GM18507 (cell line): ENCODE measurements at regions not wholly inside any gene's neighbourhood (a gene's known extent, or its start where the extent isn't known, plus 50 kb on each side); places are given as distances from the start of the nearest gene placed in this dataset.

Experiments used
- DNase-seq: peaks from one replicate; pipeline ENCODE4 v3.0.0; 2011; ENCODE audit warnings: low read depth; ENCODE audit not compliant: insufficient read length; ENCODE audit errors: extremely low spot score
- FAIRE-seq: peaks from 2 replicates; lab custom pipeline; 2011; peaks lifted over from hg19 to GRCh38; lab: Jason Lieb, UNC

DNA sequence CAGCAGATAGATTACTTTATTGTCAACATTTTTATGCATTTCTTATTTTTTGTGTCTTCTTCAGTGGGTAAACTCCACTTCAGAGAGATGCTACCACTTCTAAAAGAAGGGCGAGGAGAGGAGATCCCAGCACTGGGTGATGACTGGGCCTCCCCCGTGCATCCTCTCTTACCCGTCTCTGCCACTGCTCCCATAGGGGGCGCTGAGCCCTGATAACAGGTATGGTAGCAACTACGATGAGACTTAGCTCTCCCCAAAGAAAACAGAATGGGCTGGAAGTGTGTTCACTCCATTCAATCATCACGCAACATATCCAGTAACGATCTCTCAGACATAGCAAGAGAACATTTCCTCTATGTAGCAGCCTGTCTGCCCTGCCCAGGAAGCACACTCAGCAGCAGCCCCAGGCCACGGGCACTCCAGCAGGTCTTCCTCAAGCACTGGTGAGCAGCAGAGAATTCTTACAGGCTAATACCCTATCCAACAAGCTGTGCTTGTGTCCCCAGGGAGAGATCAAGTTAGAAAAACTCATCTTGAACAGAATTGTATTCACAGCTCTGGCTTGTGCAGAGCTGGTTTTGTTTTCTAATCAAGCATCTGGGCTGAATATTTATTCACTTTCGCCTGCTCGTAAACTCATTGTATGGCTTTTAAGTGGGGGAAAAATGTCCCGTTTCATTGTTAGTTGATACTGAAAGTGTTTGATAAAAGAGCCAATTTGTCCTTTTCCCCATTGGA lies 533.1 kb upstream of the CDH4 start:
- FAIRE-seq, result no peak
- DNase-seq, result no peak

GRCh38 chr20:60725311-60725906 lies 526.7 kb upstream of the CDH4 start:
- no peak for FAIRE-seq
- no peak for DNase-seq

- DNase-seq, result no peak
- FAIRE-seq, result no peak
These were observed 524.6 kb upstream of the CDH4 start for GRCh38 chr20:60727425-60727824.

- DNase-seq (no peak), FAIRE-seq (no peak)
These were observed 523.4 kb upstream of the CDH4 start for GRCh38 chr20:60728705-60729104.

DNA sequence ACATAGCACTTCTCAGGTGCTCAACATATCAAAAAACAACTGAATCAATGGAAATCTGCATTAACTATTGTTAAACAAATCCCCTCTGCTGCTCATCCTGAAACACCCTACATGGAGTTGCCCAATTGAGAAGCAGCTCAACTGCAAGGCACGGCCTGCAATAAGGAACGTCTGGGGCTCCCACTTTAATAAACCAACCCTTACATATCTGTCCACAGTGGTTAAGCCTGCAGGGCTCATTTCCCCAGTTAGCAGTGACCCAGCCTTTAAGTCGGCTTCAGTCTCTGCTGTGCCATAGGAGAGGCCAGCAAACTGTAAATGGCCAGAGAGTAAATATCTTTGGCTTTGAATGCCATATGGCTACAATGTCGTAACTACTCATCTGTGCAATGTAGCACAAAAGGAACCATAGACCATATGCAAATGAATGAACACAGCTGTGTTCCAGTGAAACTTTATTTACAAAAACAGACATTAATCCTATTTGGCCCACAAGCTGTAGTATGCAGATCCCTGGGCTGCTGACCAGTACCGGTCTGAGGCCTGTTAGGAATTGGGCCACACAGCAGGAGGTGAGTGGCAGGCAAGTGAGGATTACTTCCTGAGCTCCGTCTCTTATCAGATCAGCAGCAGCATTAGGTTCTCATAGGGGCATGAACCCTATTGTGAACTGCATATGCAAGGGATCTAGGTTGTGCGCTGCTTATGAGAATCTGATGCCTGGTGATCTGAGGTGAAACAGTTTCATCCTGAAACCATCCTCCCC lies 522.7 kb upstream of the CDH4 start:
- FAIRE-seq (no peak), DNase-seq (no peak)

- FAIRE-seq (no peak), DNase-seq (no peak)
These were observed 519.7 kb upstream of the CDH4 start for GRCh38 chr20:60732322-60732721.

DNA sequence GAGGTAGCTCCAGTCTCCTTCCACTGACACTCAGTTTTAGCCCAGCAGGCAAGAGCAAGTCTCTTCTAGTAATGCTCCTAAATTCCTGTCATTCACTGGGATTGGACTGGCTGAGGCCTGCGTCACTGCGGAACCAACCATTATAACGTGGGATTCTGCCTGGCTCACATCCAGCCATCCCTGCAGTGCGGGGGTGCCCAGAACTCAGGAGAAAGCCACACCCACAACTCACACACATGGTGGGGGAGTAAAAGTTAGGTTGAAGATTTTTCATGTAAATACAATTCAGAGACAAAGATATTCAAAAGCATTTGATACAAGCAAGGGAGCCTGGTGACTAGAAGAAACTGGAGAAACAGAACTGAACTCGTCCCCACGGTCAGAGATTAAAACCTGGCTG lies 504.0 kb upstream of the CDH4 start:
- FAIRE-seq, result no peak
- DNase-seq, result no peak

DNA sequence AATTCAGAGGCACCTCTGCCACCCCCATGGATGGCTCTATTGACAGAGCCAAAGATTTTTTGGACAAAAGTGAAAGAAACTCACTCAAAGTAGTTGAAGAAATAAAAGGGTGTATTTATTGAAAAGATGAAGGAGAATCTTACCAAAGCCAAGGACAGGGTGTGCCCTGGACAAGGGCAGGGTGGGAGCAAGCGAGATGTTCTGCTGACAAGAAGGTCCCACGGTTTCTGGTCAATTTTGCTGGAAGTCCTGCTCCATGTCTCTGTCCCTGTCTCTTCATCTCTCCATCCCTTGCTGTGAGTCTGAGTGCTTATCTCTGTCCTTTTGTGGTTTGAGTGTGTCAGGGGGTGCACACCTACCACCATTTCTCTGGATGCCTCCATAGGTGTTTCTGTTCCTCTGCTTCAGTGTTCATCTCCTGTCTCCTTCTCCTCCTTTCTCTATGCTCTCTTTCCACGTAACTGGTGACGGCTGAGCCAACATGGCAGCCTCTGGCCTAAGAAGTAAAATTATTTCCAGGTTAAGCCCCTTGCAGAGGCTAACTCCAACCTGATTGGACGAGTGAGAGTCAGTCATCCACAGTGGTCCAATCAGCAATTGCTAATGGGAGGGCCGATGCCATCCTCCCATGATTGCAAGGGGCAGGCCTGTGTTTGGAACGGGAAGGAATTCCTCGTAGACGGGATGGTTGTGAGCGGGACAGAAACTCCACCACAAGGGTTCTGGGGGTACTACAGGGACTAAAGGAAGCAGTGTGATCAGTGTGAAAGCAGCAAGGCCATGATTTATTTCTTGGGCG lies 502.1 kb upstream of the CDH4 start:
- FAIRE-seq (no peak), DNase-seq (no peak)

DNA sequence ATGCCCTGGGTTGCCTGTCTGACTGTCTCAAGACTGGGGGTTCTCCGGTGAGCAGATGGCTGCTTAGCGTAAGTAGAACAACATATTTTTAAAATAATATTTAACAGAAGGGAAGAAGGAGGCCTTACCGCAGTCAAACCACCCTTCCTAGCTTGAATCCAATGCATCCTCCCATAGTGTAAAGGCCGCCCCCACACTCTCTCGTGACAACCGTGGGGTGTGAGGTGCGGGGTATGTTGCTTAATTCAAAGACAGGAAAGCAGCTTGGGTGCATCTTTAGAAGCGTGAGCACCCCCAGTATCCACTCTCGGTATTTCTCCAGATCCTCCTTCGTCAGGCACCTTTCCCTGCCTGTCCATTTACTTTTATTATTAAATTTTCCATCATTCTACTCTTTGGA lies 501.2 kb upstream of the CDH4 start:
- no peak for FAIRE-seq
- DNase-seq, result no peak

- DNase-seq (no peak), FAIRE-seq (no peak)
These were observed 500.2 kb upstream of the CDH4 start for GRCh38 chr20:60751826-60752225.

DNA sequence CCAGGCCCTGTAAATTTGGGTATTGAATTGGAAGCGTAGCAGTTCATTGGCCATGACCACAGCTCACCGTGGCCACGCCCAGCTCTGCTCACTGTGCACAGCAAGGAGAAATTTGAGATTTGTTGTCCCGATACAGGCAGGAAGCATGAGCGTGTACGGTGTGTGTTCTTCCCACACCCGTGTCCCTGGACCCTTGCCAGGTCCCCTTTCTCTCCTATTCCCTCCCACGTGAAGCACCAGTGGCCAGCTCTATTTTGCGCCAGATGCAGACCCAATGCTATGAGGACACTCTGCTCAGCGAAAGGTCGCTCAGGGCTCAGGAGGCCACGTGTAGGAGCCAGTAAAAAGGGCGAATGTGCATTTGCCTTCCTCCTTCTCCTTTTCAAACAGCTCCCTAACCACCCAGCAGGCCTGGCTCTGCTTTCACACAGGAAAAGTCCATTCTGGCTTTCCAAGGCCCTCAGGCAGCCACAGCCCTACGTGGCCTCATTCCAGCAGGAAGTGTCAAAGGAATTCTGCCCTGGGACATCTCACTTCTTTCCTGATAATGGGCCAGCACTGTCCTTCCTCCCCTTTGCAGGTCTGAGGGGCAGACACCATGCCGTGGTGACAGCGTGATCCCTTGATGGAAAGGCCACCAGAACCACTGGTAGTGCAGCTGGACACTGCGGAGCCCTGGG lies 499.2 kb upstream of the CDH4 start:
- no peak for DNase-seq
- no peak for FAIRE-seq

DNA sequence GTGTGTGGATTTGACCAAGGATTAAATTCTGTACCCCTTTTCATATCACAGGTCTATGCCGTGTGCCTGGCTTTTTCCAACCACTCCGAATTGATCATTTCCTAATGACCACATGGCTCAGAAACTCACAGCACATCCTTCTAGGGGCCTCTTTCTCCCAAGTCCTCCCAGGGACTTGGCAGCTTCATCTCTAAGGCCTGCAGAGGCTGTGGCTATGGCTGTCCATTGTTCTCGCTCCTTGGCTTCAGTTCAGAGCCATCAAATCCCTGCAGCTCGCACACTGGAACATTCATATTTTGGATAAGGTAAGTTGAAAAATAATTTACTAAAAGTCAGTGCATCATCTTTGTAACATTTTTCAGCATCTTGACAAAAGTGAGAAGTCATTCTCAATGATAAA lies 497.2 kb upstream of the CDH4 start:
- FAIRE-seq, result no peak
- no peak for DNase-seq

- DNase-seq, result no peak
- no peak for FAIRE-seq
These were observed 492.4 kb upstream of the CDH4 start for GRCh38 chr20:60759651-60760050.

GRCh38 chr20:60760256-60761000 lies 491.6 kb upstream of the CDH4 start:
- FAIRE-seq, result no peak

GRCh38 chr20:60761056-60761455 lies 491.0 kb upstream of the CDH4 start:
- DNase-seq (no peak), FAIRE-seq (no peak)

More at GRCh38 chr20:60760256-60761000, 491.6 kb upstream of the CDH4 start:
- DNase-seq, result no peak

DNA sequence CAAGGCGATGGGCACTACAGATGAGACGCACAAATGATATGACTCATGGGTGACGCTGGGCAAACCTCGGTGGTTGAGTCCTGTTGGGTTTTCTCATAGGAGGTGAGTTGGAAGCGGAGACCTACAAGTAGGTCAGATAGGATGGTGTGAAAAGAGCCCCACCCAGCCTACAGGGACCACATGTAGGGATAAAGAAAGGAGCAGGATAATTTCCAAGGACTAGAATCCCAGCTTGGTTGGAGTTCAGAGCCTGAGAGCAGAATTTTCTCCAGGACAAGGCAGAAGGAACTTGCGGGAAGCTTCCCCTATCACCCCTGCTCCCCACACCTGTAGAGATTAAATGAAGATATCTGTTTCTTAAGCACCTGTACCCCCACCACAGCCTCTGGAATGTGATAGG lies 489.7 kb upstream of the CDH4 start:
- FAIRE-seq, result no peak
- DNase-seq, result no peak

GRCh38 chr20:60764328-60764727 lies 487.7 kb upstream of the CDH4 start:
- no peak for FAIRE-seq
- DNase-seq, result no peak

- no peak for DNase-seq
- no peak for FAIRE-seq
These were observed 487.3 kb upstream of the CDH4 start for GRCh38 chr20:60764771-60765170.
